ENCODE measurements at regions not wholly inside any gene's neighbourhood (a gene's known extent, or its start where the extent isn't known, plus 50 kb on each side); places are given as distances from the start of the nearest gene placed in this dataset.

DNA sequence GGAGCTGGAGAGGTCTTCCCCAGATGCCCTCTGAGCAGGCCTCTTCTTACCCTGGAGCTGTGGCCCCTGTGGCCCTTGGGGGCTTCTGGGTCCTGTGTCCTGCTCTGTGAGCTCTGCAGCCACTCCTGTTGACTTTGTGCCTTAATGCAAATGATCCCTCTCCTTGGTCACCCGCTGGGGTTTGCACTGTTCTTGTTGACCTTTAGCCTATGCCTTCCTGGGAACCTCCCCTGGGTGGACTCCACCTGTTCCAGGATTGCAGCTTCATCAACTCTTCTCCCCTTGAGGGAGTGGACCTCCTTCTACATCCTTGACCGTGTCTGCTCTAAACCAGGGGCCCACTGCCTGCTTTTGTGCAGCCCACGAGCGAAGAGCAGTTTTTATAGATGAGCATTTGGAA lies 58.6 kb upstream of the CTBP2 start:
- TF ChIP-seq POLR2A (IDR thresholded peaks at IDR 0.05) (no peak), POLR2AphosphoS5 (IDR thresholded peaks at IDR 0.05) (no peak)
- TF ChIP-seq, protein P1, sequence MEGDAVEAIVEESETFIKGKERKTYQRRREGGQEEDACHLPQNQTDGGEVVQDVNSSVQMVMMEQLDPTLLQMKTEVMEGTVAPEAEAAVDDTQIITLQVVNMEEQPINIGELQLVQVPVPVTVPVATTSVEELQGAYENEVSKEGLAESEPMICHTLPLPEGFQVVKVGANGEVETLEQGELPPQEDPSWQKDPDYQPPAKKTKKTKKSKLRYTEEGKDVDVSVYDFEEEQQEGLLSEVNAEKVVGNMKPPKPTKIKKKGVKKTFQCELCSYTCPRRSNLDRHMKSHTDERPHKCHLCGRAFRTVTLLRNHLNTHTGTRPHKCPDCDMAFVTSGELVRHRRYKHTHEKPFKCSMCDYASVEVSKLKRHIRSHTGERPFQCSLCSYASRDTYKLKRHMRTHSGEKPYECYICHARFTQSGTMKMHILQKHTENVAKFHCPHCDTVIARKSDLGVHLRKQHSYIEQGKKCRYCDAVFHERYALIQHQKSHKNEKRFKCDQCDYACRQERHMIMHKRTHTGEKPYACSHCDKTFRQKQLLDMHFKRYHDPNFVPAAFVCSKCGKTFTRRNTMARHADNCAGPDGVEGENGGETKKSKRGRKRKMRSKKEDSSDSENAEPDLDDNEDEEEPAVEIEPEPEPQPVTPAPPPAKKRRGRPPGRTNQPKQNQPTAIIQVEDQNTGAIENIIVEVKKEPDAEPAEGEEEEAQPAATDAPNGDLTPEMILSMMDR (IDR thresholded peaks at IDR 0.05 in 8 of 11, conservative IDR thresholded peaks at IDR 0.05 in 3 of 11): no peak
